Uterus (tissue), 2 donors: ENCODE measurements at regions not wholly inside any gene's neighbourhood (a gene's known extent, or its start where the extent isn't known, plus 50 kb on each side); places are given as distances from the start of the nearest gene placed in this dataset.

Experiments
- POLR2A ChIP-seq, 2 donors: fragments of 450-650 bp; IDR thresholded peaks; one replicate each; pipeline ENCODE4 v1.6.1; 2016; ENCODE audit warnings: antibody characterized with exemption in 2 of 2, mild to moderate bottlenecking in 1 of 2, moderate library complexity in 1 of 2
- TF ChIP-seq, protein P1 (sequence below), 4 experiments: fragments of 200-600 bp in 2 of 4; fragments of 450-650 bp in 2 of 4; sonication (generic) in 2 of 4; IDR thresholded peaks; one replicate each; pipeline ENCODE4 v1.5.1; 2016 to 2019; ENCODE audit warnings: antibody characterized with exemption in 4 of 4, mild to moderate bottlenecking in 2 of 4, moderate library complexity in 1 of 4

DNA sequence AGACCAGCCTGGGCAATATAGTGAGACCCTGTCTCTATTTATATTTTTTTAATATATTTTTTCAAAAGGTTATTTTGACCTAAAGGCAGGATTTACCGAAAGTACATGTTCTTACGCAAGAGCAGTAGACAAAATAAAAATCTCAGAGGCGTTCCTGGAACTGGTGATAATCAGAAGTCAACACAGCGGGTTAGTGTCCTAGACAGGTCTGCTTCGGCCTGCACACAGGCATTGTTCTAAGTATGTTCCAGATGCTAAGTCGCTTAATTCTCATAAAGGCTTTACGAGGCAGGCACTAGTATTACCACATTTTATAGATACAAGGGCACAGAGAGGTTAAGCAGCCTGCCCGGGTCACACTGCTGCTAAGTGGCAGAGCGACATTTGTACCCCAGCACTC is 56.9 kb upstream of the SLC25A33 start:
- no peak for TF ChIP-seq POLR2A (IDR thresholded peaks at IDR 0.05)
- TF ChIP-seq, protein P1, sequence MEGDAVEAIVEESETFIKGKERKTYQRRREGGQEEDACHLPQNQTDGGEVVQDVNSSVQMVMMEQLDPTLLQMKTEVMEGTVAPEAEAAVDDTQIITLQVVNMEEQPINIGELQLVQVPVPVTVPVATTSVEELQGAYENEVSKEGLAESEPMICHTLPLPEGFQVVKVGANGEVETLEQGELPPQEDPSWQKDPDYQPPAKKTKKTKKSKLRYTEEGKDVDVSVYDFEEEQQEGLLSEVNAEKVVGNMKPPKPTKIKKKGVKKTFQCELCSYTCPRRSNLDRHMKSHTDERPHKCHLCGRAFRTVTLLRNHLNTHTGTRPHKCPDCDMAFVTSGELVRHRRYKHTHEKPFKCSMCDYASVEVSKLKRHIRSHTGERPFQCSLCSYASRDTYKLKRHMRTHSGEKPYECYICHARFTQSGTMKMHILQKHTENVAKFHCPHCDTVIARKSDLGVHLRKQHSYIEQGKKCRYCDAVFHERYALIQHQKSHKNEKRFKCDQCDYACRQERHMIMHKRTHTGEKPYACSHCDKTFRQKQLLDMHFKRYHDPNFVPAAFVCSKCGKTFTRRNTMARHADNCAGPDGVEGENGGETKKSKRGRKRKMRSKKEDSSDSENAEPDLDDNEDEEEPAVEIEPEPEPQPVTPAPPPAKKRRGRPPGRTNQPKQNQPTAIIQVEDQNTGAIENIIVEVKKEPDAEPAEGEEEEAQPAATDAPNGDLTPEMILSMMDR (IDR thresholded peaks at IDR 0.05): no peak
